ENCODE measurements at regions not wholly inside any gene's neighbourhood (a gene's known extent, or its start where the extent isn't known, plus 50 kb on each side); places are given as distances from the start of the nearest gene placed in this dataset.

DNA sequence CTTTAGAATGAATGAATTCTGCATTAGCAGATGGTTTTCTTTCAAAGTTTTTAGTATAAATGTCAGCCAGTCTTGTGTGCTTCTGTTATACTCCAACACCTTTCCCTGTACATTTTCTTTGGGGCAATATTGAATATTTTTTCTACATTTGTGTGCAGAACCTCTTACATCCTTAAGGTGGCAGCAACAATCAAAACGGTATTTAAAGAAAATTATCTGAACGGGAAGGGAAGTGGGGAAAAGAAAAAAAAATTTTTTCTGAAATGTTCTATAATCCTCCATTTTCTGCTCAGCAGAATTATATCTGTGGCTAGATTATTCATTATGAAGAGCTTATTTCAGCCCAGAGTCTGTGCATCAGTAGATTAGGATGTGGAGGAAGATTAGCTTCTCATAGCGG is 347.3 kb upstream of the RAG2 start:
- TF ChIP-seq, protein P1, sequence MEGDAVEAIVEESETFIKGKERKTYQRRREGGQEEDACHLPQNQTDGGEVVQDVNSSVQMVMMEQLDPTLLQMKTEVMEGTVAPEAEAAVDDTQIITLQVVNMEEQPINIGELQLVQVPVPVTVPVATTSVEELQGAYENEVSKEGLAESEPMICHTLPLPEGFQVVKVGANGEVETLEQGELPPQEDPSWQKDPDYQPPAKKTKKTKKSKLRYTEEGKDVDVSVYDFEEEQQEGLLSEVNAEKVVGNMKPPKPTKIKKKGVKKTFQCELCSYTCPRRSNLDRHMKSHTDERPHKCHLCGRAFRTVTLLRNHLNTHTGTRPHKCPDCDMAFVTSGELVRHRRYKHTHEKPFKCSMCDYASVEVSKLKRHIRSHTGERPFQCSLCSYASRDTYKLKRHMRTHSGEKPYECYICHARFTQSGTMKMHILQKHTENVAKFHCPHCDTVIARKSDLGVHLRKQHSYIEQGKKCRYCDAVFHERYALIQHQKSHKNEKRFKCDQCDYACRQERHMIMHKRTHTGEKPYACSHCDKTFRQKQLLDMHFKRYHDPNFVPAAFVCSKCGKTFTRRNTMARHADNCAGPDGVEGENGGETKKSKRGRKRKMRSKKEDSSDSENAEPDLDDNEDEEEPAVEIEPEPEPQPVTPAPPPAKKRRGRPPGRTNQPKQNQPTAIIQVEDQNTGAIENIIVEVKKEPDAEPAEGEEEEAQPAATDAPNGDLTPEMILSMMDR (IDR thresholded peaks at IDR 0.05 in 8 of 11, conservative IDR thresholded peaks at IDR 0.05 in 3 of 11): no peak
- TF ChIP-seq POLR2A (IDR thresholded peaks at IDR 0.05) (no peak), POLR2AphosphoS5 (IDR thresholded peaks at IDR 0.05) (no peak)

Measured in spleen (tissue), 7 donors.